Hematopoietic multipotent progenitor cell treated with erythropoietin and hydrocortisone succinate and interleukin-3 and kit ligand, for 6 days (in vitro differentiated cells): ENCODE measurements at regions not wholly inside any gene's neighbourhood (a gene's known extent, or its start where the extent isn't known, plus 50 kb on each side); places are given as distances from the start of the nearest gene placed in this dataset.

Source experiments
- DNase-seq: peaks from one replicate; pipeline ENCODE4 v3.0.0-alpha.2; 2015

- DNase-seq = no peak
Measured at GRCh38 chr16:65938083-65938482, 428.4 kb upstream of the CDH5 start.

GRCh38 chr16:65937455-65937854, 429.0 kb upstream of the CDH5 start:
- DNase-seq = no peak

GRCh38 chr16:65936096-65936495, 430.4 kb upstream of the CDH5 start:
- DNase-seq = no peak

- DNase-seq = no peak
Measured at GRCh38 chr16:65934443-65934842, 432.0 kb upstream of the CDH5 start.

- DNase-seq = no peak
Measured at GRCh38 chr16:65933703-65934102, 432.8 kb upstream of the CDH5 start.

- DNase-seq = no peak
Measured at GRCh38 chr16:65932350-65933072, 434.0 kb upstream of the CDH5 start.

GRCh38 chr16:65922923-65923322, 443.6 kb upstream of the CDH5 start:
- no peak for DNase-seq

- DNase-seq = no peak
Measured at GRCh38 chr16:65919986-65920376, 446.5 kb upstream of the CDH5 start.

- DNase-seq = no peak
Measured at GRCh38 chr16:65919145-65919985, 447.1 kb upstream of the CDH5 start.

- no peak for DNase-seq
Measured at GRCh38 chr16:65917466-65917865, 449.0 kb upstream of the CDH5 start.

GRCh38 chr16:65916995-65917394, 449.5 kb upstream of the CDH5 start:
- DNase-seq = no peak

GRCh38 chr16:65910291-65910690, 456.2 kb upstream of the CDH5 start:
- DNase-seq = no peak

GRCh38 chr16:65909310-65910050, 457.0 kb upstream of the CDH5 start:
- no peak for DNase-seq

GRCh38 chr16:65908568-65908967, 457.9 kb upstream of the CDH5 start:
- no peak for DNase-seq

- DNase-seq = no peak
Measured at GRCh38 chr16:65905331-65905730, 461.2 kb upstream of the CDH5 start.

- DNase-seq = no peak
Measured at GRCh38 chr16:65896448-65897153, 469.9 kb upstream of the CDH5 start.

GRCh38 chr16:65895906-65896305, 470.6 kb upstream of the CDH5 start:
- no peak for DNase-seq

- DNase-seq = no peak
Measured at GRCh38 chr16:65895486-65895885, 471.0 kb upstream of the CDH5 start.

GRCh38 chr16:65890203-65890602, 476.3 kb upstream of the CDH5 start:
- no peak for DNase-seq

- no peak for DNase-seq
Measured at GRCh38 chr16:65889533-65889966, 476.9 kb upstream of the CDH5 start.

- DNase-seq = no peak
Measured at GRCh38 chr16:65888201-65888600, 478.3 kb upstream of the CDH5 start.

GRCh38 chr16:65884018-65884417, 482.5 kb upstream of the CDH5 start:
- no peak for DNase-seq

- DNase-seq = no peak
Measured at GRCh38 chr16:65878347-65878746, 488.1 kb upstream of the CDH5 start.
